Glomerular visceral epithelial cell (primary cell): ENCODE measurements at regions not wholly inside any gene's neighbourhood (a gene's known extent, or its start where the extent isn't known, plus 50 kb on each side); places are given as distances from the start of the nearest gene placed in this dataset.
A peak's percentile ranks its signal among the peaks of the same experiment; 100 is the strongest.

Experiments
- DNase-seq: peaks from one replicate; pipeline ENCODE4 v3.0.0-alpha.2; 2016; ENCODE audit errors: extremely low spot score

DNA sequence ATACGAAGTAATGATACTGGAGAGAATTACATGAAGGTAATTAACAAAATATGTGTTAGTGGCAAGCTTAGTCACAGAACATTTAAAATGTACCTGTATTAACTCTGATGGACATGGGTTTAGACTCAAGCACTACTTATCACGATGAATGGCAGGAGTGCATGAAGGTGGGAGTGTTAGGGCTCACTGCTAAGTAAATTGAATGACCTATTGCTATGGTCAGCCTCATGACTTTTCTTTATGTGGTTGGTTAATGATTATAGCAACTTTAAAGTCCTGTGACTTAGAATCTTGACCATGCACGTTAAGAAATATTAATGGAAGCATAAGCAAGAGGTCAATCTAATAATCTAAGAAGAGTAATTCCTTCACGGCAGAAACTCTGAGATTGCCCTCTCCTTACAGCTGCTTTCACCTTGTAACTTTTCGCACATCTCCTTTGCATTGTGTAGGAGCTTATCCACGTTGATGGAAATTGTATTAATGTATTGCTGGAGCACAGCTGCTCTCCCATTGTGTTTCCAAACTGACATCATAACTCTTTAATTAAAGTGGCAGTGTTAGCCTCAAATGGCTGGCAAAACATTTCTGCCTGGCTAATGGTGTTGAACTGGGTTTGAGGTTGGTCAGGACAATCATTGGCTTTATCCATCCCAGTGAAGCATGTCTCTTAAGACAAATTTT is 114.5 kb downstream of the RXFP2 start:
- DNase-seq, result peak; percentile 25

DNA sequence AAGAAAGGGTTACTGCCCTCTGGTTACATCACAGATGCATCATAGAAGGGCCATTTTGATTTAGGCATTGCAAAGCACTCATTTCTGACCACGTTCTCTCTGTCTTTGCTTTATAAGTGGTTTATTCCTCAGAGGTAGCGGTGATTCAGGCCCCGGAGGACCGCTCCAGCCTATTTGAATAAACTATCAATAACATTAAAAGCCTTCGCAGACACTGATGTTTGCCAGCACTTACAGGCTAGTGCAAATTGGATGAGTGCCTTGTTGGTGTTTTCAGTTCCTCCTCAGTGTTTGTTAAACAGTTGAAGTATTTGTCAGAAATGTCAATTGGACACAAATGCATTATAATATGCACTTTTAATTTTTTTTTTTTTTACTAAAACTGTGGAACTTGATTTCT is 120.2 kb downstream of the RXFP2 start:
- no peak for DNase-seq

DNA sequence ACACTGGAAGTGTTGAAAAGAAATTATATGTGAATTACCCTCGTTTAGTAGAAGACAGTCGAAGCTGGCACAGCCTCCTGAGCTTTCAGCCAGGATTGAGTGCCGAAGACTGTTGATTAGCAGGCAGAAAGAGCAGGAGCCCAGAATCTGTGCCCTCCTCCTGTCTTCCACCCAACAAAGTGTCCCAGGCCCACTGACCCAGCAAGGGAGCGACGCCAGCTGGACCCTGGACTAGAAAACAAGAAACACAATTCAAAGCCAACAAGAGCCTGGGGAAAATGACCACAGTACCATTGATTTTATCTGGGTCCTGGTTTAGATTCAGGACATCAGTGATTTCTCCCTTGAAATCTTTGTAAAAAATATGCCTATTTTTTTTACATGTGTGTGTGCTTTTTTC is 120.7 kb downstream of the RXFP2 start:
- DNase-seq, result no peak

DNA sequence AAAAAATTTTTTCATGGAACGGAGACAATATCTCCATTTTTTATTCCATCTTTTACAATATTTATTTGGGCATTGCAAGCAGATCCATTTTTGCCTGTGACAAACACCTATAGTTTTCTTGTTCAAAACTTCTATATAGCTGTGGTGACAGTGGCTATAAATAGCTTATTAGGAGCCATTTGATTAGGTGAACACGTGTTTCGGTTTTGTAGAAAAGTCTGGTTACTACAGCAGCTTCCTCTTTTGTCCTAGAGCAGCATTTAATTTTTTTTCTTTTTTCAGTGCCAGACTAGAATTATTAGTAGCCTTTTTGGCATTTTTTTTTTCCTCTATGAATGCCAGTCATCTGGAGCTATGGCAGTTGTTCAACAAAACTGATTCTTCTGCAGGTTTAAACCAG is 123.5 kb downstream of the RXFP2 start:
- no peak for DNase-seq

DNA sequence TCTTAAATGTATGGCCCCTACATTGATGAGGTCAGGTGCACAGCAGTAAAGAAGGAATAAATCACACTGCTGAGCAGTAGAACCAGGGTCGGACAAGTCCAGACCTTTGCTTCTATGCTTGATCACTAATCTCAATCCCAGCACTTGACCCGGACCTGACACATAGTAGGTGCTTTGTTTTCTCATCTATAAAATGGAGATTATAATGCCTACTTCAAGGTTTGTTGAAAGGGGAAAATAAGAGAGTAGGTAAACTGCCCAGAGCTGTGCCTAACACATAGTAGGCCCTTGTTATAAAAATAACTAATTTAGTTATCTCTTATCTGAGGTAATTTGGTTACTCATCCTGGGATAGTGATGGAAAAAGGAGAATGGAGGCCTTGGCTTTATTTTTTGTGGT is 125.0 kb downstream of the RXFP2 start:
- no peak for DNase-seq

DNA sequence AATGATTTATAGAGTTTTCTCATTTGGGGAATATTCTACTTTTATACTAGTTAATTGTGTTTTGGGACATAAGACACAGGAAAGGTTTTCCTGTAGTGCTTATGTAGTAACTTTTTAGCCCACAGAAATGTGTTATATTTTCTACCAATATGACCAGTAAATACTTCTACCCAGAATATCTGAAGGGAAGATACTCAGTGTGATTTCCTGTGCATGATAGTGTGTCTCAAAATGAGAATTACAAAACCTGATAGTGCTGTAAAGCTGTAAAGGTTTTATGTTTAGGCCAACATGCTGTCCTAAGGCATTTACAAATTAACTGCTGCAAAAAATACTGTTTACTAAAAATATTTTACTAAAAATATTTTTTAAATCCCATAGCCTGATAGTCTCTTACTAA is 126.8 kb downstream of the RXFP2 start:
- no peak for DNase-seq

DNA sequence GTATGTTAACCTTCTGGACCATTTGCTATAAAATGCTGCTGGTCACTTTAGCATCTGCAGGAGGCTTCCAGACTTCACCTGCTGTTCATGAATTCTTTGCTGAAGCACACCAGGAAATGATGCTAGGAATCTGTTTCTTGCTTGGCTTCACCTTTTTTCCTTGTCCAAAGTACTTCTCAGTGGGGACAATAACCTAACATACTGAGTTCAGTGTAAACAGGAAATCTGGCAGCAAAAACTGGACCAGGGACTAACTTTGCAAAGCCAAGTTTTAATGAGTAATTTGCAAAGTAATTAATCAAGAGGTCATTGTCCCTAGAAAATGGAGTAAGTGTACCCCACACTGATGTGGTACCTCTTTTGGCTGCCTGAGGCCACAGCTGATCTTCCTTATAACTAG is 128.4 kb downstream of the RXFP2 start:
- no peak for DNase-seq

GRCh38 chr13:31869582-31869981 is 130.3 kb downstream of the RXFP2 start:
- no peak for DNase-seq

- no peak for DNase-seq
These were observed 131.2 kb downstream of the RXFP2 start for GRCh38 chr13:31870511-31870910.

DNA sequence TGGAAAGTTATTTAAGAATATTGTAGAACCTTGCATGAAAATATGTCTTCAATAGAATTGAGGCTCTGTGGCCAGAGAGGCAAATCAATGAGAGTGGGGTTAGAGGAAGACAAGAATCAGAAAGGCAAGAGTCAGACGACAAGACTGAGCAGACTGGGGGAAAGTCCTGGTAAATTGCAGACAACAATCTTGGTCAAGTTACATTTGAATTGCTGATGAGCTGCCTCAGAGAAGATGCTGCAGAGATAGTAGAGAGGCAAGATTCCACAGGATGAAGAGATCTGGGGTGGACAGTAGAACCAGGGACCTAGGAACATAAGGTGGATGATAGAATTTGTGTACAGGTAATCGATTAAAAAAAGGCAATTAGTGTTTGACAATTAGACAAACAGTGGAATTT is 133.8 kb downstream of the RXFP2 start:
- no peak for DNase-seq

DNA sequence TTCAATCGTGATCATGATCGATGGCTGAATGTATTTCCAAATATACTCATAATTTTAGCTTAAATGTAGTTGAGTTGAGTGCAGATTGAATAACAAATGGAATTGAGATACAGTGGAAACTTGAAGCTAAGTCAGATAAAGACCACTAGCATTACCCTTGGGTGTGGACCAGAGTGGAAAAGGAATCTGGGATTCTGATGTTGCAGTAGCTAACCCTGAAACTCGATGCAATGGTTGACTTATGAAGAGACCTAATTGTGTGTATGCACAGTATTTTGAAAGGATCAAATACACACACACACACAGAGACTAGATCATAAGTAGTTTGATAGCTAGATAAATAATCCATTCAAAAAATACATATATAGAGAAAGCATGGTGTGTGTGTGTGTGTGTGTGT is 135.8 kb downstream of the RXFP2 start:
- DNase-seq, result no peak

GRCh38 chr13:31878052-31878451 is 138.7 kb downstream of the RXFP2 start:
- no peak for DNase-seq

DNA sequence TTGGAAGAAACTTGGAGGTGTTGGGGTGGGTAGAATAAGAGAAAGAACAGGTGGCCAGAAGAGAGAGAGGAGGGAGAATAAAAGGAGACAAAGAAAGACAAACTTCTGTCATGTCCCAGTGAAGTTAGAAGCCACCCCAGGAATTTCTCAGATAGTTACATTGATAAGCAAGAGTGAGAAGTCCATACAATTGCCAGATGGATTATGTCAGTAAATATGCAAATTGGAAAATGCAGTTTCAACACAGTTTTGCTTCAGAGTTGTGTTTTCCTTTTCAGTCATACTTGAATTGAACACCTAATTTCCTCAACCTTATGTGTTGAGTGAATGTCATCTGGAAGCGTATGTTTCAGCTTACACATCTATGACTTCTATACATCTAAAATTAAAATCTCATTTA is 139.2 kb downstream of the RXFP2 start:
- DNase-seq, result no peak

DNA sequence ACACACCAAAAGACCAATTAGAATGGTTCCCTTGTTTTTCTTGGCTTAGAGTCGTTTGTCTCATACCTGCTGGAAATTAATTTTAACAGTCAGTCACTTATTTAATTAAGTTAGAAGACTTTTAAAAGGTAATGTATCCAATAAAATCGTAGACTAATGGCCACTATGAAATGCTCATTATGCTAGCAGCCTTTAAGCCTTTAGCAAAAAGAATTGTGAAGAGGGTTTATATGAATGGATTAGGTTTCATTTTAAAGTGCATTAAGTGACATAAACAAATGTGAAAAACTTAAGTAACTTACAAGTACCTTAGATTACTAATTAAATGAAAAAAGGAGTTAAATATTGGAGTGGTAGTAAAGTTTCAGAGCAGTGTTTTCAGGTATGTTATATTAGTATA is 139.6 kb downstream of the RXFP2 start:
- DNase-seq, result no peak

DNA sequence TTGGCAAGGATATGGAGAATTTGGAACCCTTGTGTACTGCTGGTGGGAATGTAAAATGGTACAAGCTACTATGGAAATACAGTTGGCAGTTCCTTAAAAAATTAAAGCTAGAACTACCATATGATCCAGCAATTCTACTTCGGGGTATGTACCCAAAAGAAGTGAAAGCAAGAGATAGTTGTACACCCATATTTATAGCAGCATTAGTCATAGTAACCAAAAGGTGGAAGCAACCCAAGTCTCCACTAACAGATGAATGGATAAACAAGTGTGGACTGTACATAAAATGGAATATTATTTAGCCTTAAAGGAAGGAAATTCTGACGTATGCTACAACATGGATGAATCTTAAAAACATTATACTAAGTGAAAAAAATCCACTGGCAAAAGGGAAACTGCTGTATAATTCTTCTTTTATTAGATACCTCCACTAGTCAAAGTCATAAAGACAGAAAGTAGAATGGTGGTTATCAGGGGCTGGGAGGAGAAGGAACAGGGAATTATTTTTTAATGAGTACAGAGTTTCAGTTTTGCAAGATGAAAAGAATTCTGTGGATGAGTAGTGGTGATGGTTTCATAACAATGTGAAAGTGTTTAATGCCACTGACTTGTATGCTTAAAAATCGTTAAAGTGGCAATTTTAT is 141.6 kb downstream of the RXFP2 start:
- no peak for DNase-seq

GRCh38 chr13:31881495-31881882 is 142.2 kb downstream of the RXFP2 start:
- DNase-seq, result no peak

DNA sequence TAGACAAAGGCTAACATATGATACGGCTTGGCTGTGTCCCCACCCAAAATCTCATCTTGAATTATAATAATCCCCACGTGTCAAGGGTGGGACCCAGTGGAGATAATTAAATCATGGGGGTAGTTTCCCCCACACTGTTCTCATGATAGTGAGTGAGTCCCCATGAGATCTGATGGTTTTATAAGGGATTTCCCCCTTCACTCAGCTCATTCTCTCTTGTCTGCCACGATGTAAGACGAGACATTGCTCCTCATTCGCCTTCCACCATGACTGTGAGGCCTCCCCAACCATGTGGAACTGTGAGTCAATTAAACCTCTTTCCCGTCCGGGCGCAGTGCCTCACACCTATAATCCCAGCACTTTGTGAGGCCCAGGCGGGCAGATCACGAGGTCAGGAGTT is 143.5 kb downstream of the RXFP2 start:
- DNase-seq, result no peak

GRCh38 chr13:31884556-31884955 is 145.2 kb downstream of the RXFP2 start:
- DNase-seq, result no peak

GRCh38 chr13:31885994-31886393 is 145.6 kb upstream of the FRY start:
- DNase-seq, result no peak

DNA sequence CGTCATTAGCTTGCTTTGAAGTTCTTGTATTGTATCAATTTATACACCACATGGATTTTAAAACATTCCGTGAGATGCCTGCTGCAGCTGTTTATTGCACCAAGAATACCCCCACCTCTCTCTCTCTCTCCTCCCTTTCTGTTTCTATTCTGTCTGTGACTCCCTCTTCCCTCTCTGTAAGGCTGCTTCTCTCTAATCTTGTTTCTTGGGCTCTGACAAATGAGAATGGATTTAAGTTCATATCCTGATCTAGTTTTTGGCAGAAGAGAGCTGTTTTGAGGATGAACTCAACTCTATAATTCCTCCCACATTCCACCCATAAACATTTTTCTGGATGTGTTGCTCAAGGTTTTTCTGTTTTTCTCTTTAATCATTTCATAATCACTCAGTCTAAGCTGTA is 144.3 kb upstream of the FRY start:
- DNase-seq, result no peak

DNA sequence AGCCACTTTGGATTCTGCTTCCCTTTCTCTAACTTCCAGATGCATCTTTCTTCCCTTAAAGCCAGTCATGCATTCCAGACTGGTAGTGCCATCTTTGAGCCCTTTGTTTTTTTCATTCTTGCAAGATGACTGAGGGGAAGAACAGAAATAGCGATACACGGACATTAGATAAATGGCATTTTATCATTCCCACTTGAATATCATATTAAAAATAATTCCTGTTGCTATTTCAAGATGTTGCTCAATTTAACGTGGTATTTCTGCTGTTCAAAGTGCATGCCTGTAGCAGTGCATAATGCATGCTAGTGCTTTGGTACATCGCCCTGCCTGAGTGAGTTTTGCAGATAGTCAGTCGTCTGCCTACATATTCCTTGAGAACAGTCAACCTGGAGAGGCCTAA is 140.6 kb upstream of the FRY start:
- DNase-seq, result no peak

GRCh38 chr13:31891472-31891871 is 140.1 kb upstream of the FRY start:
- DNase-seq, result peak; percentile 44

- DNase-seq, result no peak
These were observed 136.6 kb upstream of the FRY start for GRCh38 chr13:31894931-31895330.

DNA sequence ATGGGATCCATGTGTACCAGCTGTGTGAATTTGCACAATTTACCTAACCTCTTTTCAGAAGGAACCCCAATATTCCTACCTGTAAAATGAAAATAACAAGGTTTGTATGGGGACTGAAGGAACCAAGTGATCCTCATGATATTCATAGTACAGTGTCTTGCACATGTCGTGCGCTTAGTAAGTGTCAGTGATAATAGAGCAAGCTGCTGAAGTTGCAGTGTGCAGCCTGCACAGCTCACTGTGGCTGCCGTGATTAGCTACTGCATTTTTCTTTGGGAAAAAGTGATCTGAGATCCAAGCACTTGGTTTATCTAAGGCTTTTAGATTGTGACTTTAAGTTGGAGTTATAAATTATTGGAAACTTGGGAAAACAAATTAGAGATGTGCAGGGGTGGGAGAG is 135.9 kb upstream of the FRY start:
- no peak for DNase-seq
